ENCODE measurements at regions not wholly inside any gene's neighbourhood (a gene's known extent, or its start where the extent isn't known, plus 50 kb on each side); places are given as distances from the start of the nearest gene placed in this dataset.
A peak's percentile ranks its signal among the peaks of the same experiment; 100 is the strongest.

- Mint-ChIP-seq H3K4me1 (no peaks in the 10 kb centered on the region), H3K36me3 (ENCODE audit: low read depth) (no peaks in the 10 kb centered on the region), H3K27me3 (ENCODE audit: low read depth) (peaks cover 56% of the 10 kb centered on the region), H3K9me3 (no peaks in the 10 kb centered on the region), H3K27ac (ENCODE audit: unreplicated experiment) (no peak overlapping the region), H3K4me3 (no peak overlapping the region)
- DNase-seq (ENCODE audit: low read depth, low spot score), result peak; percentile 70
- TF ChIP-seq, protein P1, sequence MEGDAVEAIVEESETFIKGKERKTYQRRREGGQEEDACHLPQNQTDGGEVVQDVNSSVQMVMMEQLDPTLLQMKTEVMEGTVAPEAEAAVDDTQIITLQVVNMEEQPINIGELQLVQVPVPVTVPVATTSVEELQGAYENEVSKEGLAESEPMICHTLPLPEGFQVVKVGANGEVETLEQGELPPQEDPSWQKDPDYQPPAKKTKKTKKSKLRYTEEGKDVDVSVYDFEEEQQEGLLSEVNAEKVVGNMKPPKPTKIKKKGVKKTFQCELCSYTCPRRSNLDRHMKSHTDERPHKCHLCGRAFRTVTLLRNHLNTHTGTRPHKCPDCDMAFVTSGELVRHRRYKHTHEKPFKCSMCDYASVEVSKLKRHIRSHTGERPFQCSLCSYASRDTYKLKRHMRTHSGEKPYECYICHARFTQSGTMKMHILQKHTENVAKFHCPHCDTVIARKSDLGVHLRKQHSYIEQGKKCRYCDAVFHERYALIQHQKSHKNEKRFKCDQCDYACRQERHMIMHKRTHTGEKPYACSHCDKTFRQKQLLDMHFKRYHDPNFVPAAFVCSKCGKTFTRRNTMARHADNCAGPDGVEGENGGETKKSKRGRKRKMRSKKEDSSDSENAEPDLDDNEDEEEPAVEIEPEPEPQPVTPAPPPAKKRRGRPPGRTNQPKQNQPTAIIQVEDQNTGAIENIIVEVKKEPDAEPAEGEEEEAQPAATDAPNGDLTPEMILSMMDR (conservative IDR thresholded peaks at IDR 0.05), result peak; percentile 91
These were observed 518.5 kb upstream of the EEF2KMT start for GRCh38 chr16:5615868-5616642.

DNA sequence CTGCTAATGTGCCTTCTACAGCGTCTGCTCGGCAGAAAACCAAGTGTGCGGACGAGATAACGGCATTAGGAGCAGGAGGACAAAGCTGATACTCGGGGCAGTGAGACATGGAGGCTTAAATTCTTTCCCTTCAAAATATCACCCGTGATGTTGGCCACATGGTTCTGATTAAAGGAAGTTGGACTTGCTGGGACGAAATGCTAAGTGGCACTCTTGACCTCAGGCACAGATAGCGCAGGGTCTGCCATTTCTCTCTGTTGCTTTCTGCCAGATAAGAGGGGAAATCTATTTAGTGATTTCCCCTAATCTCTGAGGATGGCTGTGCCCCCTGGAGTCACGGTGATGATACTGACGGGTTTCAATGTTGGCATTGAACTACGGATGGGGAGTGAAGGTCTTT lies 509.6 kb upstream of the EEF2KMT start:
- Mint-ChIP-seq H3K36me3 (ENCODE audit: low read depth) (no peaks in the 10 kb centered on the region), H3K4me3 (no peak overlapping the region), H3K27me3 (ENCODE audit: low read depth) (peaks cover 31% of the 10 kb centered on the region), H3K9me3 (no peaks in the 10 kb centered on the region), H3K4me1 (no peaks in the 10 kb centered on the region), H3K27ac (ENCODE audit: unreplicated experiment) (no peak overlapping the region)
- TF ChIP-seq, protein P1 (conservative IDR thresholded peaks at IDR 0.05), result no peak
- no peak for DNase-seq (ENCODE audit: low read depth, low spot score)

DNA sequence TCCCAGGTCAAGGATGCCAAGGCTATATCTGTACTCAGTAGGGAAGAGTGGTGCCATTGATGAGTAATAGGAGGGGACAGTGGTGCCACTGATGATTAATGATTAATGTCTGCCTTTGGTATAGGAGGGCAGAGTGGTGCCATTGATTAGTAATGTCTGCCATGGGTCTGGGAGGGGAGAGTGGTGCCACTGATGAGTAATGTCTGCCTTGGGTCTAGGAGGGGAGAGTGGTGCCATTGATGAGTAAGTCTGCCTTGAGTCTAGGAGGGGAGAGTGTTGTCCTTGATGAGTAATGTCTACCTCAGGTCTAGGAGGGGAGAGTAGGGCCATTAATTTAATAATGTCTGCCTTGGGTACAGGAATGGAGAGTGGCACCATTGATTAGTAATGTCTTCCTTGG lies 507.8 kb upstream of the EEF2KMT start:
- peaks cover 29% of the 10 kb centered on the region for H3K27me3 Mint-ChIP-seq (ENCODE audit: low read depth)

DNA sequence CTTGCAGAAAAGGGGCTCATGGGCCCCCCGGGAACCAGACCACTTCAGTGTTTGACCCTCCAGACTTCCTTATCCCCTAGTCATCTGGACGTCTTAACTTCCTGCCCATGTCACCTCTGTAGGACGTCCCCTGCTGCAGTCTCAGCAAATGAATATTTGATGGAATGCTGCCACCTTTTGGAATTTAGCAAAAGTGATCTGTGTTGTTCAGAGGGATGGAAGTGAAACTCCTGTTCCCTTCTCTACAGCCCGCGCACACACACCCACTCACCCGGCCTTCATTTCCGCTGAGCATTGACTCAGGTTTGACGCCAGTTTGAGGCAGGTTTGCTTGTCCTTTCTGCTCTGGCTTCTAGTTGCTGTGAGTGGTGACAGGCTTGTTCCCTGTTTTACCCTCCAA lies 507.2 kb upstream of the EEF2KMT start:
- no peak overlapping the region for H3K27ac Mint-ChIP-seq (ENCODE audit: unreplicated experiment)
- no peaks in the 10 kb centered on the region for H3K4me1 Mint-ChIP-seq
- H3K4me3 Mint-ChIP-seq, result no peak overlapping the region
- TF ChIP-seq, protein P1 (conservative IDR thresholded peaks at IDR 0.05), result peak; percentile 62
- no peaks in the 10 kb centered on the region for H3K9me3 Mint-ChIP-seq
- H3K36me3 Mint-ChIP-seq (ENCODE audit: low read depth), result no peaks in the 10 kb centered on the region
- no peak for DNase-seq (ENCODE audit: low read depth, low spot score)
- H3K27me3 Mint-ChIP-seq (ENCODE audit: low read depth), result peaks cover 23% of the 10 kb centered on the region

More for the DNA sequence above, 507.8 kb upstream of the EEF2KMT start:
- Mint-ChIP-seq H3K27ac (ENCODE audit: unreplicated experiment) (no peak overlapping the region), H3K4me1 (no peaks in the 10 kb centered on the region), H3K4me3 (no peak overlapping the region), H3K9me3 (no peaks in the 10 kb centered on the region), H3K36me3 (ENCODE audit: low read depth) (no peaks in the 10 kb centered on the region)
- DNase-seq (ENCODE audit: low read depth, low spot score), result no peak
- TF ChIP-seq, protein P1 (conservative IDR thresholded peaks at IDR 0.05), result no peak

DNA sequence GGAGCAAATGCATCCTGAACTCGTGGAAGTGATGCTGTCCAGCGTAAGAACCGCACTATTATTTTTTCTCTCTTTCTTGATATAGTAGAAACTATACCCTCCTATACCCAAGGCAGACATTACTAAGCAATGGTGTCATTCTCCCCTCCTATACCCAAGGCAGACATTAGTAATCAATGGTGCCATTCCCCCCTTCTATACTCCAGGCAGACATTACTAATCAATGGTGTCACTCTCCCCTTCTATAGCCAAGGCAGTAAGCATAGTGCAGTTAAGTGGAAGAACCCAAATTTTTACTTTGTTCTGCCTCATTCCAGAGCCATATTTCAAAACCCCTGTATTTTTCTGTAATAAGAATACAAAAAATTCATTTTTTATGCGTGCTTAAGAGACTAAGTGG lies 506.2 kb upstream of the EEF2KMT start:
- peaks cover 18% of the 10 kb centered on the region for H3K27me3 Mint-ChIP-seq (ENCODE audit: low read depth)
- no peak overlapping the region for H3K4me3 Mint-ChIP-seq
- no peak overlapping the region for H3K27ac Mint-ChIP-seq (ENCODE audit: unreplicated experiment)
- H3K4me1 Mint-ChIP-seq, result no peaks in the 10 kb centered on the region
- H3K36me3 Mint-ChIP-seq (ENCODE audit: low read depth), result no peaks in the 10 kb centered on the region
- DNase-seq (ENCODE audit: low read depth, low spot score), result no peak
- TF ChIP-seq, protein P1 (conservative IDR thresholded peaks at IDR 0.05), result no peak
- H3K9me3 Mint-ChIP-seq, result no peaks in the 10 kb centered on the region
